OCI-LY3 (cell line): ENCODE measurements at regions not wholly inside any gene's neighbourhood (a gene's known extent, or its start where the extent isn't known, plus 50 kb on each side); places are given as distances from the start of the nearest gene placed in this dataset.

ENCODE experiments used
- H2AFZ ChIP-seq: fragments of 200-600, 300-600 bp; shearing (Covaris generic); 2 replicates; pipeline ENCODE4 v1.6.0; 2014; ENCODE audit warnings: antibody characterized with exemption, low read depth, low read length
- H3K27ac ChIP-seq: fragments of 200-600, 300-600 bp; sonication (generic); 2 replicates; pipeline ENCODE4 v1.5.1; 2014; ENCODE audit warnings: mild to moderate bottlenecking, low read length, moderate library complexity, mixed read lengths
- H3K27me3 ChIP-seq: fragments of 200-600, 300-600 bp; sonication (generic); 2 replicates; pipeline ENCODE4 v1.6.1; 2014; ENCODE audit warnings: low read depth, low read length, mixed read lengths
- H3K36me3 ChIP-seq: fragments of 200-600, 300-600 bp; sonication (generic); replicated peaks from 2 replicates; pipeline ENCODE3; 2014; ENCODE audit warnings: low read depth, low read length, mixed read lengths
- H3K4me1 ChIP-seq: fragments of 300-600, 200-600 bp; sonication (generic); 2 replicates; pipeline ENCODE4 v1.6.1; 2014; ENCODE audit warnings: low read length, mixed read lengths
- H3K4me2 ChIP-seq: fragments of 200-600, 300-600 bp; sonication (generic); 2 replicates; pipeline ENCODE4 v1.6.1; 2014; ENCODE audit warnings: low read length, mixed read lengths
- H3K4me3 ChIP-seq: fragments of 300-600, 200-600 bp; sonication (generic); 2 replicates; pipeline ENCODE4 v1.5.1; 2014; ENCODE audit warnings: antibody characterized with exemption, mild to moderate bottlenecking, low read length, moderate library complexity
- H3K79me2 ChIP-seq: fragments of 300-600, 200-600 bp; shearing (Covaris generic); 2 replicates; pipeline ENCODE4 v1.6.1; 2014; ENCODE audit warnings: mild to moderate bottlenecking, low read length, mixed read lengths
- H3K9ac ChIP-seq: fragments of 300-600, 200-600 bp; shearing (Covaris generic); 2 replicates; pipeline ENCODE4 v1.6.0; 2014; ENCODE audit warnings: mild to moderate bottlenecking, low read length, moderate library complexity
- H3K9me3 ChIP-seq: fragments of 200-600, 300-600 bp; shearing (Covaris generic); 2 replicates; pipeline ENCODE4 v1.6.1; 2014; ENCODE audit warnings: low read length, mixed read lengths; ENCODE audit not compliant: insufficient read depth
- H4K20me1 ChIP-seq: fragments of 200-600, 300-600 bp; sonication (generic); 2 replicates; pipeline ENCODE4 v1.6.1; 2016; ENCODE audit warnings: low read length, mixed read lengths; ENCODE audit not compliant: insufficient read depth
- EZH2phosphoT487 ChIP-seq: fragments of 200-600 bp; shearing (Covaris generic); IDR thresholded peaks from 2 replicates; pipeline ENCODE4 v1.6.1; 2018; ENCODE audit warnings: antibody characterized with exemption, mixed run types, low read depth
- TF ChIP-seq, protein P1 (sequence below): fragments of 200-600, 300-600 bp; sonication (generic); IDR thresholded peaks from 2 replicates; pipeline ENCODE4 v1.5.1; 2014; ENCODE audit warnings: antibody characterized with exemption, low read length, low read depth

DNA sequence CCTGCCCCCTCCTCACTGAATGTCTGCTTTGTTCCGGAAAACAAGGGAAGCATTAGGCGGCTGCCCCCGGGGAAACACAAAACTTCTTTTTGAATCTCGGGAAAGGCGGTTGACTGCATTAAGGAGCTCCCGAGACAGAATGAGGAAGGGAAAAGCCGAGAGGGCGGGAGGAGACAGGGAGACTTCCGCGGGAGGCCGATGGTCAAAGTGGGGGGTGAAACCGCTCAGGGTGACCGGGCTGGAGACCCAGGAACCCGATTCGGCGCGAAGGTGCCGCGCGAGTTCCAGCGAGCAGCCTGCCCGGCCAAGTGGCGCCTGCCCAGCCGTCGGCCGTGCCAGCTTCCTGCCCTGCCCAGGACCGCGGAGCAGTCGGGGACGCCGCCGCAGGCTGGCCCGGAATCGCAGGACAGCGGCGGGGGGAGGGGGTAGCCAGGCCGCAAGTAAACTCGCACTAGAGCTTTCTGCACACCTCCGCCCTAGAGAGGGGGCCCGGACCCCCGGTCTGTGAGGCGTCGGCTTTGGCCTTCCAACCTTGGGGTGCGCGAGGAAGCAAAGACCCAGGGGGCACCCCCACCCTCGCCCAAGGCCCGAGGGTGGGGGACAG, 55.1 kb upstream of the BCOR start:
- Histone ChIP-seq H4K20me1 (no peaks in the 10 kb centered on the region), H3K4me2 (peak overlapping the region; percentile 98), H3K4me3 (peak overlapping the region; percentile 83), H3K36me3 (no peaks in the 10 kb centered on the region), H3K9ac (peak overlapping the region; percentile 81), H3K27ac (peak overlapping the region; percentile 91), H3K9me3 (no peaks in the 10 kb centered on the region), H2AFZ (no peak overlapping the region), H3K4me1 (peaks cover 23% of the 10 kb centered on the region), H3K27me3 (no peaks in the 10 kb centered on the region), H3K79me2 (no peaks in the 10 kb centered on the region)
- TF ChIP-seq, protein P1, sequence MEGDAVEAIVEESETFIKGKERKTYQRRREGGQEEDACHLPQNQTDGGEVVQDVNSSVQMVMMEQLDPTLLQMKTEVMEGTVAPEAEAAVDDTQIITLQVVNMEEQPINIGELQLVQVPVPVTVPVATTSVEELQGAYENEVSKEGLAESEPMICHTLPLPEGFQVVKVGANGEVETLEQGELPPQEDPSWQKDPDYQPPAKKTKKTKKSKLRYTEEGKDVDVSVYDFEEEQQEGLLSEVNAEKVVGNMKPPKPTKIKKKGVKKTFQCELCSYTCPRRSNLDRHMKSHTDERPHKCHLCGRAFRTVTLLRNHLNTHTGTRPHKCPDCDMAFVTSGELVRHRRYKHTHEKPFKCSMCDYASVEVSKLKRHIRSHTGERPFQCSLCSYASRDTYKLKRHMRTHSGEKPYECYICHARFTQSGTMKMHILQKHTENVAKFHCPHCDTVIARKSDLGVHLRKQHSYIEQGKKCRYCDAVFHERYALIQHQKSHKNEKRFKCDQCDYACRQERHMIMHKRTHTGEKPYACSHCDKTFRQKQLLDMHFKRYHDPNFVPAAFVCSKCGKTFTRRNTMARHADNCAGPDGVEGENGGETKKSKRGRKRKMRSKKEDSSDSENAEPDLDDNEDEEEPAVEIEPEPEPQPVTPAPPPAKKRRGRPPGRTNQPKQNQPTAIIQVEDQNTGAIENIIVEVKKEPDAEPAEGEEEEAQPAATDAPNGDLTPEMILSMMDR: no peak
- no peak for TF ChIP-seq EZH2phosphoT487

DNA sequence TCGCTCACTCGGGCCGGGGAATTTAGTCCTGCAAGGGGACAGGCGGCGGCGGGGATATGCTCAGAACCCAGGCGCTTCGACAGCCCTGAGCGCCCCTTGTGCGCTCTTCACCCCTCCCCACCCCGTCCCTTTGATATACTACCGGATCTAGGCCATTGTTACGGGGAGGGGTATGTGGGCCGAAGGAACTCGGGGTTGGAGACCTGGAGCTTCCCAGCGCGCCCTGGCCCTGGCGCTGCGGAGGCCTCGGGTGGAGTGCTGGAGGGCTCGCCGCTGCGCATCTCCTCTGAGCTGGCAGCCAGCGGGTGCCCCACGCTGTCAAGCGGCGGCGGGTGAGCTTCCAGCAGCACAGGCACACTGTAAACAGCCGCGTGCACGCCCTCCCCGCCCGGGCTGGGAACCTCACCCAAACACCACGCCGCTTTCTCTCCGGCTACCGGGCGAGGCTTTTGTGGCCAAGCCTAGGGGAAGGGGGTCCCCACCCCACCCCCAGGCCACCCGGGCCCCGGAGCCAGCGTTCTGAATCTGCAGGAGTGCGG, 54.5 kb upstream of the BCOR start:
- no peak overlapping the region for H2AFZ ChIP-seq
- no peaks in the 10 kb centered on the region for H3K9me3 ChIP-seq
- H4K20me1 ChIP-seq: no peaks in the 10 kb centered on the region
- peak overlapping the region; percentile 98 for H3K4me2 ChIP-seq
- no peaks in the 10 kb centered on the region for H3K36me3 ChIP-seq
- peak overlapping the region; percentile 83 for H3K4me3 ChIP-seq
- H3K4me1 ChIP-seq: peaks cover 19% of the 10 kb centered on the region
- H3K79me2 ChIP-seq: no peaks in the 10 kb centered on the region
- no peak overlapping the region for H3K27ac ChIP-seq
- no peaks in the 10 kb centered on the region for H3K27me3 ChIP-seq
- peak overlapping the region; percentile 81 for H3K9ac ChIP-seq
- TF ChIP-seq EZH2phosphoT487: no peak
- TF ChIP-seq, protein P1: no peak

DNA sequence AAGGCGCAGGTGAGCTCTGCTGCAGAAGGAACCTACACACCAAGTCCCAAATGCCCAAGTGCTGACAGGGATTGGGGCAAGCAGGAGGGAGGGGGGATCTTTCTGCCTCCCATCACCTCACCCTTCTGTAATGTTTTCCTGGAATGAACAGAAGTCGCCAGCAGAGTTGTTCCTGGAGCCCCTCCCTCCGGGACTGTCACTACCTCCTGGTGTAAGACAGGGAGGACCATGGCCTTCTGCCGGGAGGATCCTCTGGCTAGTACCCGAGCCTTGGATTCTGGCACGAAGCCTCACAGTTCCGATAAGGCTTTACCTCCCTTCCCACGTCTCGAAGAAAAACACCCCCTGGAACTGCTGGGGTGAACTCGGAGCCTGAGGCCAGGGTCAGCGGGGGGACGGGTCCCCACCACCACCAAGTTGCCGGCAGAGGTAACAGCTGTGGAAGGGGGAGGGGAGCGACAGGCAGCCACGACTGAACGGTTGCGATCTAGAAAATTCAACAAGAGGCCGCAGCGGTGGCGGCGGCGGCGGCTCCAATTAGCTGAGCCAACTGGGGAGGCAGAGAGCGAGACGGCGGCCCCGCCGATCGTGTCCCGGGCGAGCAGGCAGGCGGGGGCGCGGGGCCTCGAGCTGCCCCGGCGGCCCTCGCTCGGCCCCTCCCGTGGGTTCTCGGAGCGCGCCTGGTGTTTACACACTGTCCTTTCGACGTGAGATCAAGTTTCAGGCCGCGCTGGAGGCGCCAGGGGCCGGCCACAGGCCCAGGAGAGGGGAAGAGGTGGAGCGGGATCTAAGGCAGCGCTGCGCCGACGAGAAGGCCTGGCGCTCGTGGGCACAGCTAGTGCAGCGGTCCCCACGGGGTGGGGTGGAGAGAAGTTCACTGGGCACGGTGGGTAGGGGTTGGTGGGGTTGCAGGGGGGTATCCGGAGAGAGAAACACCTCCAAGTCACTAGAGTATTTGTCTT, 53.7 kb upstream of the BCOR start:
- TF ChIP-seq, protein P1: no peak
- TF ChIP-seq EZH2phosphoT487: no peak
- Histone ChIP-seq H3K4me2 (no peak overlapping the region), H3K36me3 (no peaks in the 10 kb centered on the region), H3K9me3 (no peaks in the 10 kb centered on the region), H3K4me1 (peaks cover 19% of the 10 kb centered on the region), H3K27ac (no peak overlapping the region), H3K9ac (no peak overlapping the region), H3K27me3 (no peaks in the 10 kb centered on the region), H2AFZ (no peak overlapping the region), H3K4me3 (no peak overlapping the region), H4K20me1 (no peaks in the 10 kb centered on the region), H3K79me2 (no peaks in the 10 kb centered on the region)

DNA sequence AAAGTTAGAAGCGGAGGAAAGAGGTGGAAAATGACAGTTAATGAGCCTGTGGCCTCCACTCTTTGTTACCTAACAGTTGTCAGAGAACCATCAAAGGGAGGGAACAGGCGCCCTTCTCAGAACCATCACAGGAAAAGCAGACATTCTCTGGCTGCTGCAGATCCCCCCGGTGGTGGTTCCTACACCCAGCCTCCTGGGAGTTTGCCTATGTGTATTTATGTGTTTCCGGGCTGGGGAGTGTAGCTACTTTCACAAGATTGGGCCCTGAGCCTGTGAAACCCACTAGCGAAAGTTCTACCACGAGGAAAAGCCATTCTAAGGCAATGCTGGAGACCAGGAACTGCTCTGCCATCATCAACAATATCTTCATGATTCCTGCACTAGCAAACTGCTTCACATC, 52.7 kb upstream of the BCOR start:
- no peak overlapping the region for H3K9ac ChIP-seq

More for the DNA sequence above, 52.7 kb upstream of the BCOR start:
- H3K27ac ChIP-seq: no peak overlapping the region
- H3K36me3 ChIP-seq: no peaks in the 10 kb centered on the region
- no peak overlapping the region for H3K4me3 ChIP-seq
- H3K79me2 ChIP-seq: no peaks in the 10 kb centered on the region
- no peaks in the 10 kb centered on the region for H3K27me3 ChIP-seq
- H2AFZ ChIP-seq: no peak overlapping the region
- no peaks in the 10 kb centered on the region for H3K9me3 ChIP-seq
- TF ChIP-seq EZH2phosphoT487: no peak
- TF ChIP-seq, protein P1: no peak
- H3K4me1 ChIP-seq: peaks cover 19% of the 10 kb centered on the region
- H3K4me2 ChIP-seq: no peak overlapping the region
- no peaks in the 10 kb centered on the region for H4K20me1 ChIP-seq
